Neural crest cell (in vitro differentiated cells): ENCODE measurements at regions not wholly inside any gene's neighbourhood (a gene's known extent, or its start where the extent isn't known, plus 50 kb on each side); places are given as distances from the start of the nearest gene placed in this dataset.

Experiments used
- DNase-seq: peaks from one replicate; pipeline ENCODE4 v3.0.0; 2021; ENCODE audit warnings: low read depth, mixed read lengths, low spot score
- H3K27ac Mint-ChIP-seq: one replicate; pipeline ENCODE4 v1.8.0; 2021; ENCODE audit warnings: mild to moderate bottlenecking, mixed read lengths; ENCODE audit not compliant: unreplicated experiment
- H3K27me3 Mint-ChIP-seq: 2 replicates; pipeline ENCODE4 v1.8.0; 2021; ENCODE audit warnings: low read depth, mild to moderate bottlenecking, mixed read lengths
- H3K36me3 Mint-ChIP-seq: 2 replicates; pipeline ENCODE4 v1.8.0; 2021; ENCODE audit warnings: low read depth, mild to moderate bottlenecking, mixed read lengths
- H3K4me1 Mint-ChIP-seq: 2 replicates; pipeline ENCODE4 v1.8.0; 2021; ENCODE audit warnings: mixed read lengths
- H3K4me3 Mint-ChIP-seq: one replicate; pipeline ENCODE4 v1.8.0; 2021; ENCODE audit warnings: mild to moderate bottlenecking, mixed read lengths
- H3K9me3 Mint-ChIP-seq: 2 replicates; pipeline ENCODE4 v1.8.0; 2021; ENCODE audit warnings: mixed read lengths
- CTCF ChIP-seq: fragments of 200-600 bp; sonication (generic); conservative IDR thresholded peaks from 2 replicates; pipeline ENCODE4 v1.5.0; 2021; ENCODE audit warnings: antibody characterized with exemption, mild to moderate bottlenecking

DNA sequence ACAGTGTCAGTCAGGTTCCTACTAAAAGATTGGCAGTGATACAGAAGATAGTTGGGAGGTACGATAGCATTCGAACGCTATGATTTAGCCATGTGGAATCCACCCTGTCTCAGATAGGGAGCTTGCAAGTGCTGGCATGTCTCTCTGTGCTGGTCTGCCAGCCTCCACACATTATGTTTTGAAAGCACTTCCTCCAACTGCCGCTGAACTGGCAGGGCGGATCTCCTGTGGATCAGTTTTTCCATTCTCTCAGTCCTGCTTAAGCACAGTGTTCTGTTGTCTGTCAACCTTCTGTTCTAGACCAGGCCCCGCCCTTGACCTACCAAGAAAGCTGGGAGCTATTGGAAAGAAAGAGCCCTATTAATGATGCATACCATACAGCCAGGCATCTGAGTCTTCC, 65.5 kb upstream of the PALMD start:
- no peak for DNase-seq
- H3K9me3 Mint-ChIP-seq: peaks cover 3% of the 10 kb centered on the region
- no peaks in the 10 kb centered on the region for H3K27me3 Mint-ChIP-seq
- no peak for TF ChIP-seq CTCF
- H3K36me3 Mint-ChIP-seq: no peaks in the 10 kb centered on the region
- H3K27ac Mint-ChIP-seq: no peak overlapping the region
- H3K4me3 Mint-ChIP-seq: no peak overlapping the region
- H3K4me1 Mint-ChIP-seq: peaks cover 8% of the 10 kb centered on the region

GRCh38 chr1:99587008-99587407, 58.9 kb upstream of the PALMD start:
- Mint-ChIP-seq H3K36me3 (no peaks in the 10 kb centered on the region), H3K9me3 (peaks cover 4% of the 10 kb centered on the region), H3K4me1 (peaks cover 9% of the 10 kb centered on the region), H3K27me3 (no peaks in the 10 kb centered on the region), H3K4me3 (no peak overlapping the region), H3K27ac (no peak overlapping the region)
- TF ChIP-seq CTCF: no peak
- DNase-seq: no peak

DNA sequence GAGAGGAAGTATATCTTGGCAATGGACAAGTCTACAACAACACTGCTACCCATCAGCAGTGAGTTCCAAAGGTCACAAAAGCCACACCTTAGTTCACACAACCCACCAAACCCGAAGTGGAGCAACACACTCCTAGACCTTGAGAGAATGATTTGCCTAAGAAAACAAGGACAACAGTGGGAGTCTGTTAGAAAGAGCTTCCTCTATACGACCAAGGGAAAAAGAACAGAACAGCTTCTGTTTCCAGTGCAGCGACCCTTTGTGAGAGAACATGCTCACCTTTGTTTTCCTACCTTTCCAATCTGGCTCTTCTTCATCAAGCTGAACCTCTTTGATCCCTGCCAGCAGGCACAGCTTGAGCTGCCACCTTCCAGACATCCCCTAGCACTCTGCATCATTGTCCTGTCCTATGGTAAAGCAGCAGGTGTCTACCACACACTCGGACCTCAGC, 56.7 kb upstream of the PALMD start:
- Mint-ChIP-seq H3K9me3 (peaks cover 4% of the 10 kb centered on the region), H3K4me1 (peaks cover 9% of the 10 kb centered on the region), H3K27me3 (no peaks in the 10 kb centered on the region), H3K4me3 (no peak overlapping the region), H3K27ac (no peak overlapping the region), H3K36me3 (no peaks in the 10 kb centered on the region)
- no peak for TF ChIP-seq CTCF
- DNase-seq: no peak

DNA sequence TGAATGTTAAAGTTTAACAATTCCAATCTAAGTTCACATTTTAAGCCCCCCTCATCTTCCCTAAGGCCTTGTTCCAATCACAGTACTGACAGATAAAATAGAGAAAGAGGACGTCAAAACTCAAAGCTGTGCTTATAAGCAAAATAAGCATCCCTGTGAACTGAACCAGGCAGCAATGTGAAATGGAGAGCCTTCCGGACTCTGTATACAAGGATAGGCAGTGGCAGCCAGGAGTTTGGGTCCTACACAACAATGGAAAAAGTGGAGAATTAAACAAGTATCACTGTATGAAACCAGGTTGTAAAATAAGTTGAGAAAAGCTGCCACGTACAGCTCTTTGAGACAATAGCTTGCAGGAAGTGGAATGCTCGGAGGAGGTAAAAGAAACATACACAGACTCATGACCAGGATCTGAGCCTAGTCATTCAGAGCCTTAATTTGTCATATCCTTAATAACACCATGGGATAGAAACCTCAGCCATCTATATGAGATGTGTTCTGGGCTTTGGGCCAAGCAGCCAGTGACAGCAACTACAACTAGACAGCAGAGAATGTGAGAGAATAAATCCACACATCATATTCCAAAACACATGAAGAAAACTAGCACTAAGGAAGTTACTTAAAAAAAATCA, 55.2 kb upstream of the PALMD start:
- TF ChIP-seq CTCF: no peak
- Mint-ChIP-seq H3K4me1 (peaks cover 9% of the 10 kb centered on the region), H3K4me3 (no peak overlapping the region), H3K27ac (no peak overlapping the region), H3K9me3 (peaks cover 4% of the 10 kb centered on the region), H3K27me3 (no peaks in the 10 kb centered on the region), H3K36me3 (no peaks in the 10 kb centered on the region)
- DNase-seq: no peak

GRCh38 chr1:99591886-99592285, 54.0 kb upstream of the PALMD start:
- DNase-seq: no peak
- TF ChIP-seq CTCF: no peak
- Mint-ChIP-seq H3K4me3 (no peak overlapping the region), H3K4me1 (peaks cover 9% of the 10 kb centered on the region), H3K36me3 (no peaks in the 10 kb centered on the region), H3K27me3 (no peaks in the 10 kb centered on the region), H3K27ac (no peak overlapping the region), H3K9me3 (peaks cover 5% of the 10 kb centered on the region)
